CD4-positive, CD25-positive, alpha-beta regulatory T cell (primary cell): ENCODE measurements at regions not wholly inside any gene's neighbourhood (a gene's known extent, or its start where the extent isn't known, plus 50 kb on each side); places are given as distances from the start of the nearest gene placed in this dataset.

ENCODE experiments used
- ATAC-seq, 2 donors: fragments of 150-1000 bp; cut with Tn5 transposase; one replicate each; pipeline ENCODE4 v1.10.0; 2021; ENCODE audit warnings: low read depth in 2 of 2, moderate number of reproducible peaks in 2 of 2, moderate library complexity in 1 of 2
- DNase-seq, 3 donors: peaks; one replicate each; pipeline versions ENCODE4 v3.0.0 to v3.0.0-alpha.2; 2012 to 2022; ENCODE audit warnings: mixed read lengths in 1 of 3
- H3K27ac ChIP-seq: one replicate; pipeline ENCODE4 v1.7.0; 2013; ENCODE audit warnings: mild to moderate bottlenecking, low read length; ENCODE audit not compliant: insufficient read depth, poor library complexity, severe bottlenecking
- H3K27me3 ChIP-seq: one replicate; pipeline ENCODE4 v1.7.0; 2013; ENCODE audit warnings: low read length; ENCODE audit not compliant: control insufficient read depth, insufficient read depth
- H3K36me3 ChIP-seq: one replicate; pipeline ENCODE4 v1.7.0; 2013; ENCODE audit warnings: mild to moderate bottlenecking, low read length, moderate library complexity; ENCODE audit not compliant: control insufficient read depth, insufficient read depth
- H3K4me1 ChIP-seq: 2 replicates; pipeline ENCODE4 v1.7.0; 2013; ENCODE audit warnings: mild to moderate bottlenecking, low read length; ENCODE audit not compliant: insufficient read depth, control insufficient read depth, poor library complexity, severe bottlenecking
- H3K4me3 ChIP-seq: one replicate; pipeline ENCODE4 v1.7.0; 2013; ENCODE audit warnings: low read depth, mild to moderate bottlenecking, low read length, moderate library complexity
- H3K9me3 ChIP-seq, 2 experiments: 1 replicate in 1 of 2; 2 replicates in 1 of 2; pipeline ENCODE4 v1.7.0; 2013; ENCODE audit warnings: low read length in 2 of 2, mild to moderate bottlenecking in 1 of 2, moderate library complexity in 1 of 2; ENCODE audit not compliant: control insufficient read depth in 2 of 2
- H3K27ac Mint-ChIP-seq, 3 donors: one replicate each; pipeline ENCODE4 v1.8.0; 2020 to 2022; ENCODE audit warnings: mild to moderate bottlenecking in 3 of 3, mixed read lengths in 3 of 3, moderate library complexity in 2 of 3
- H3K27me3 Mint-ChIP-seq: one replicate; pipeline ENCODE4 v1.8.0; 2022; ENCODE audit warnings: mild to moderate bottlenecking, mixed read lengths
- H3K36me3 Mint-ChIP-seq: one replicate; pipeline ENCODE4 v1.8.0; 2020; ENCODE audit warnings: mixed read lengths
- H3K4me1 Mint-ChIP-seq, 4 donors: one replicate each; pipeline ENCODE4 v1.8.0; 2020 to 2022; ENCODE audit warnings: mixed read lengths in 4 of 4, mild to moderate bottlenecking in 1 of 4
- H3K4me3 Mint-ChIP-seq, 4 donors: one replicate each; pipeline ENCODE4 v1.8.0; 2020 to 2022; ENCODE audit warnings: mild to moderate bottlenecking in 4 of 4, mixed read lengths in 4 of 4, moderate library complexity in 3 of 4
- H3K9me3 Mint-ChIP-seq, 7 donors: one replicate each; pipeline ENCODE4 v1.8.0; 2020 to 2022; ENCODE audit warnings: mixed read lengths in 7 of 7, mild to moderate bottlenecking in 3 of 7, moderate library complexity in 2 of 7

DNA sequence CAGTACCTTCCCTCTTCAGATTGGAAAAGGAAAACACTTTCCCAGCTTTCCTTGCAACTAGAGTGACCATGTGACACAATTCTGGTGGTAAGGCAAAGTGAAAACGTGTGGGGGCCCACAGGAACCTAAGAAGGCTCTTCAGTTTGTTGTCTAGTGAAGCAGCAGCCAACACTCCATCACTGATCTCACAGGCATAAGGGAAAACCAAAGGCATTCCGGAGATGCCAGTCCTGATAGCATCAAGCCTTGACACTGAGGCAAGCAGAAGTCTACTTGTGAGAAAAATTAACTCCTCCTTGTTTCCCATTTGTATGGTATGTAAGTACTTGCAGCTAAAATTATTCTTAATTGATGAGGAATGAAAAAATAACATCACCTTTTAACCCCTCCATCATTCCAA is 88.3 kb downstream of the ETAA1 start:
- H3K4me3 Mint-ChIP-seq, result no peak overlapping the region
- no peaks in the 10 kb centered on the region for H3K36me3 ChIP-seq
- H3K27ac ChIP-seq, result no peak overlapping the region
- no peaks in the 10 kb centered on the region for H3K36me3 Mint-ChIP-seq
- H3K4me1 Mint-ChIP-seq, result no peaks in the 10 kb centered on the region
- no peaks in the 10 kb centered on the region for H3K4me1 ChIP-seq
- H3K9me3 Mint-ChIP-seq, result peaks cover 0 to 7% (median 3%) of the 10 kb centered on the region in 7 donors
- H3K27me3 ChIP-seq, result no peaks in the 10 kb centered on the region
- no peak overlapping the region for H3K4me3 ChIP-seq
- no peak overlapping the region for H3K27ac Mint-ChIP-seq
- no peaks in the 10 kb centered on the region for H3K9me3 ChIP-seq
- no peaks in the 10 kb centered on the region for H3K27me3 Mint-ChIP-seq
- no peak for ATAC-seq
- DNase-seq, result no peak

DNA sequence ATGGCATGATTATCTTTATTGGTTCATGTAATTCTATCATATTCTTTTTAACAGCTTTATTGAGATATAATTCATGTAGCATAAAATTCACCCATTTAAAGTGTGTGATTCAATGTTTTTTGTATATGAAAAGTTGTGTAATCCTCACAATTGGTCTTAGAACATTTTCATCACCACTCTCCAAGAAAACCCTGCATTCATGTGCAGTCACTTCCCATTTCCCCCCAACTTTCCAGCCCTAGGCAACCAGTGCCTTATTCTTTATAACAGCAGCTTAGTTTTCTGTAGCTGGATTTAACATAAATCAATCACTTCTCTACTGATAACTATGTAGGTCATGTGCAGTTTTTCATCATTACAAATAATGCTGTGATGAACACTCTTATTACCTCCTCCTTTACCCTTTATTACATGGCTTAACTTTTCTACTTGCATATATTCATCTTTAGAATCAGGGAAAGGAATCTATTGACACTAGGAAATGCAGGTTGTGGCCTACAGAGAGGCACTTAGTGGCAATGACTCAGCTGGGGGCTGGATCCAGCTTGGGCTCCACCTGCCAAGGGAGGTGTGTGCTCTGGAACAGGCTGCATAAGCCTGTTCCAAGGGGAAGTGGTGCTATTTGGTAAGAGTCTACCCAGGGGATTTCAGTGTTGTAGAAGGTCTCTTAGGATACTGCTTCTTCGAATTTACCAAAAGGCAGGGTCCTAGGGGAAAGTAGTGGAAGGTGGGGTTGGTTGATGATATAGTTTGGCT is 89.1 kb downstream of the ETAA1 start:
- Histone ChIP-seq H3K27ac (no peak overlapping the region), H3K9me3 (no peaks in the 10 kb centered on the region), H3K36me3 (no peaks in the 10 kb centered on the region), H3K4me3 (no peak overlapping the region), H3K27me3 (no peaks in the 10 kb centered on the region), H3K4me1 (no peaks in the 10 kb centered on the region)
- Mint-ChIP-seq H3K27me3 (no peaks in the 10 kb centered on the region), H3K4me1 (no peaks in the 10 kb centered on the region), H3K27ac (no peak overlapping the region), H3K36me3 (no peaks in the 10 kb centered on the region), H3K9me3 (peaks cover 0 to 7% (median 3%) of the 10 kb centered on the region in 7 donors), H3K4me3 (no peak overlapping the region)
- DNase-seq (no peak), ATAC-seq (no peak)

DNA sequence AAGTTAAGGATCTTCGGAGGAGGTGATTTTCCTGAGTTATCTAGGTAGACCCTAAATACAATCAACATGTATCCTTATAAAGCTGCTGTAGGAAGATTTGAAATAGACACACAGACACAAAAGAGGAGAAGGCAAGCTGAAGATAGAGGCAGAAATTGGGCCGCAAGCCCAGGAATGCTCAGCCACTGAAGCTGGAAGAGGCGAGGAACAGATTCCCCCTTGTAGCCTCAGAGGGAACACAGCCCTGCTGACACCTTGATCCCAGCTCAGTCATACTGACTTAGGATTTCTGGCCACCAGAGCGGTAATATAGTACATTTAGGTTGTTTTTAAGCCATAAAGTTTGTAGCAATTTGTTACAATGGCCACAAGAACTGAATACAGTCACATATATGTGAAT is 90.9 kb downstream of the ETAA1 start:
- no peak overlapping the region for H3K4me3 Mint-ChIP-seq
- peaks cover 0 to 9% (median 3%) of the 10 kb centered on the region in 7 donors for H3K9me3 Mint-ChIP-seq
- no peaks in the 10 kb centered on the region for H3K36me3 Mint-ChIP-seq
- H3K4me3 ChIP-seq, result no peak overlapping the region
- H3K4me1 Mint-ChIP-seq, result no peaks in the 10 kb centered on the region
- H3K9me3 ChIP-seq, result no peaks in the 10 kb centered on the region
- H3K27ac ChIP-seq, result no peak overlapping the region
- H3K27me3 Mint-ChIP-seq, result no peaks in the 10 kb centered on the region
- ATAC-seq (no peak), DNase-seq (no peak)
- H3K27ac Mint-ChIP-seq, result no peak overlapping the region
- no peaks in the 10 kb centered on the region for H3K36me3 ChIP-seq
- no peaks in the 10 kb centered on the region for H3K27me3 ChIP-seq
- no peaks in the 10 kb centered on the region for H3K4me1 ChIP-seq

GRCh38 chr2:67489396-67489795 is 92.3 kb downstream of the ETAA1 start:
- H3K4me3 ChIP-seq, result no peak overlapping the region
- no peak overlapping the region for H3K4me3 Mint-ChIP-seq
- H3K36me3 Mint-ChIP-seq, result no peaks in the 10 kb centered on the region
- no peaks in the 10 kb centered on the region for H3K4me1 ChIP-seq
- H3K36me3 ChIP-seq, result no peaks in the 10 kb centered on the region
- DNase-seq (no peak), ATAC-seq (no peak)
- no peak overlapping the region for H3K27ac Mint-ChIP-seq
- no peaks in the 10 kb centered on the region for H3K27me3 Mint-ChIP-seq
- no peaks in the 10 kb centered on the region for H3K9me3 ChIP-seq
- no peak overlapping the region for H3K27ac ChIP-seq
- peaks cover 0 to 9% (median 0%) of the 10 kb centered on the region in 7 donors for H3K9me3 Mint-ChIP-seq
- H3K4me1 Mint-ChIP-seq, result no peaks in the 10 kb centered on the region
- no peaks in the 10 kb centered on the region for H3K27me3 ChIP-seq

DNA sequence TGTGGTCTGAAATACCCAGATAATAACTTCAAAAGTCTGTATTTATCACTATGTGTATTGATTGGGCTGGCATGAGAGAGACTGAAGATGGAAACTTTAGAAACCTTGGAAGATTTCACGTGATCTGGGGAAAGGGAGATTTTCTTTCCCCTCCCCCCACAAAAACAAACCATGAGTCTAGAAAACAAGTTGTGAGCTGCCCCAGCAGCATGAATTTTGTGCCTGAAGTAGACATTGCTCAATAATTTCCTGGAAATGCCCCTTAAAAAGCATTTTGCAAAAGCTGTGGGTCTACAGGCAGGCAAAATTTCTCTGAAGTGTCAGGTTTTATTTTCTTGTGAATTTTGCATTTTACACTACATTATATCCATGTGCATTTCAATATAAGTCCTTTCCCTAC is 101.8 kb downstream of the ETAA1 start:
- Histone ChIP-seq H3K27ac (no peak overlapping the region), H3K9me3 (no peaks in the 10 kb centered on the region), H3K27me3 (no peaks in the 10 kb centered on the region), H3K36me3 (no peaks in the 10 kb centered on the region), H3K4me1 (no peaks in the 10 kb centered on the region), H3K4me3 (no peak overlapping the region)
- Mint-ChIP-seq H3K4me3 (peak overlapping the region in 1 of 4 donors; percentile 79), H3K4me1 (no peaks in the 10 kb centered on the region), H3K36me3 (no peaks in the 10 kb centered on the region), H3K27me3 (no peaks in the 10 kb centered on the region), H3K9me3 (peaks cover 0 to 2% (median 0%) of the 10 kb centered on the region in 7 donors), H3K27ac (no peak overlapping the region)
- ATAC-seq (no peak), DNase-seq (no peak)

- H3K4me1 Mint-ChIP-seq, result no peaks in the 10 kb centered on the region
- H3K4me1 ChIP-seq, result no peaks in the 10 kb centered on the region
Measured at GRCh38 chr2:67499989-67500388, 102.9 kb downstream of the ETAA1 start.

GRCh38 chr2:67500541-67500940 is 103.4 kb downstream of the ETAA1 start:
- no peak overlapping the region for H3K4me3 ChIP-seq
- H3K27ac Mint-ChIP-seq, result no peak overlapping the region
- H3K36me3 ChIP-seq, result no peaks in the 10 kb centered on the region
- no peaks in the 10 kb centered on the region for H3K4me1 ChIP-seq
- H3K9me3 ChIP-seq, result no peaks in the 10 kb centered on the region
- DNase-seq (no peak), ATAC-seq (no peak)
- H3K27me3 Mint-ChIP-seq, result no peaks in the 10 kb centered on the region
- H3K4me1 Mint-ChIP-seq, result no peaks in the 10 kb centered on the region
- H3K4me3 Mint-ChIP-seq, result no peak overlapping the region
- peaks cover 0 to 2% (median 0%) of the 10 kb centered on the region in 7 donors for H3K9me3 Mint-ChIP-seq
- no peaks in the 10 kb centered on the region for H3K36me3 Mint-ChIP-seq
- no peak overlapping the region for H3K27ac ChIP-seq
- no peaks in the 10 kb centered on the region for H3K27me3 ChIP-seq

More at GRCh38 chr2:67499989-67500388, 102.9 kb downstream of the ETAA1 start:
- Mint-ChIP-seq H3K27me3 (no peaks in the 10 kb centered on the region), H3K36me3 (no peaks in the 10 kb centered on the region), H3K9me3 (peaks cover 0 to 2% (median 0%) of the 10 kb centered on the region in 7 donors), H3K27ac (no peak overlapping the region), H3K4me3 (no peak overlapping the region)
- ATAC-seq (no peak), DNase-seq (no peak)
- Histone ChIP-seq H3K9me3 (no peaks in the 10 kb centered on the region), H3K27me3 (no peaks in the 10 kb centered on the region), H3K4me3 (no peak overlapping the region), H3K36me3 (no peaks in the 10 kb centered on the region), H3K27ac (no peak overlapping the region)

- Histone ChIP-seq H3K27me3 (no peaks in the 10 kb centered on the region), H3K27ac (no peak overlapping the region), H3K9me3 (no peaks in the 10 kb centered on the region), H3K36me3 (no peaks in the 10 kb centered on the region), H3K4me1 (no peaks in the 10 kb centered on the region), H3K4me3 (no peak overlapping the region)
- Mint-ChIP-seq H3K4me3 (no peak overlapping the region), H3K36me3 (no peaks in the 10 kb centered on the region), H3K27me3 (no peaks in the 10 kb centered on the region), H3K9me3 (peaks cover 0 to 3% (median 0%) of the 10 kb centered on the region in 7 donors), H3K27ac (no peak overlapping the region), H3K4me1 (no peaks in the 10 kb centered on the region)
- DNase-seq (no peak), ATAC-seq (no peak)
Measured at GRCh38 chr2:67502346-67503065, 105.4 kb downstream of the ETAA1 start.
